GM12864 (cell line): ENCODE measurements at regions not wholly inside any gene's neighbourhood (a gene's known extent, or its start where the extent isn't known, plus 50 kb on each side); places are given as distances from the start of the nearest gene placed in this dataset.

ENCODE experiments used
- DNase-seq: peaks from one replicate; pipeline ENCODE4 v3.0.0-alpha.2; 2011; ENCODE audit warnings: low read depth
- H3K4me3 ChIP-seq: 2 replicates; pipeline ENCODE4 v1.5.1; 2011; ENCODE audit warnings: mild to moderate bottlenecking, low read depth, low read length, control low read depth
- CTCF ChIP-seq: IDR thresholded peaks from 2 replicates; pipeline ENCODE4 v1.5.1; 2011; ENCODE audit warnings: low read depth, mild to moderate bottlenecking, moderate library complexity, low read length, control low read depth, inconsistent platforms; ENCODE audit errors: missing control alignments

- no peak for DNase-seq
- no peak overlapping the region for H3K4me3 ChIP-seq
- TF ChIP-seq CTCF, result no peak
Observed at GRCh38 chr16:47852991-47853390, 302.8 kb downstream of the ABCC12 start.

- no peak for DNase-seq
- H3K4me3 ChIP-seq, result no peak overlapping the region
- no peak for TF ChIP-seq CTCF
Observed at GRCh38 chr16:47851146-47851545, 304.6 kb downstream of the ABCC12 start.

GRCh38 chr16:47849736-47850135 lies 306.1 kb downstream of the ABCC12 start:
- no peak for DNase-seq
- TF ChIP-seq CTCF, result no peak
- no peak overlapping the region for H3K4me3 ChIP-seq

- TF ChIP-seq CTCF, result no peak
- H3K4me3 ChIP-seq, result no peak overlapping the region
- DNase-seq, result no peak
Observed at GRCh38 chr16:47848421-47849109, 307.2 kb downstream of the ABCC12 start.

- no peak for DNase-seq
- H3K4me3 ChIP-seq, result no peak overlapping the region
- no peak for TF ChIP-seq CTCF
Observed at GRCh38 chr16:47847220-47847970, 308.4 kb downstream of the ABCC12 start.

- TF ChIP-seq CTCF, result no peak
- no peak overlapping the region for H3K4me3 ChIP-seq
- DNase-seq, result no peak
Observed at GRCh38 chr16:47834485-47835024, 321.2 kb downstream of the ABCC12 start.
